ENCODE measurements at regions not wholly inside any gene's neighbourhood (a gene's known extent, or its start where the extent isn't known, plus 50 kb on each side); places are given as distances from the start of the nearest gene placed in this dataset.

DNA sequence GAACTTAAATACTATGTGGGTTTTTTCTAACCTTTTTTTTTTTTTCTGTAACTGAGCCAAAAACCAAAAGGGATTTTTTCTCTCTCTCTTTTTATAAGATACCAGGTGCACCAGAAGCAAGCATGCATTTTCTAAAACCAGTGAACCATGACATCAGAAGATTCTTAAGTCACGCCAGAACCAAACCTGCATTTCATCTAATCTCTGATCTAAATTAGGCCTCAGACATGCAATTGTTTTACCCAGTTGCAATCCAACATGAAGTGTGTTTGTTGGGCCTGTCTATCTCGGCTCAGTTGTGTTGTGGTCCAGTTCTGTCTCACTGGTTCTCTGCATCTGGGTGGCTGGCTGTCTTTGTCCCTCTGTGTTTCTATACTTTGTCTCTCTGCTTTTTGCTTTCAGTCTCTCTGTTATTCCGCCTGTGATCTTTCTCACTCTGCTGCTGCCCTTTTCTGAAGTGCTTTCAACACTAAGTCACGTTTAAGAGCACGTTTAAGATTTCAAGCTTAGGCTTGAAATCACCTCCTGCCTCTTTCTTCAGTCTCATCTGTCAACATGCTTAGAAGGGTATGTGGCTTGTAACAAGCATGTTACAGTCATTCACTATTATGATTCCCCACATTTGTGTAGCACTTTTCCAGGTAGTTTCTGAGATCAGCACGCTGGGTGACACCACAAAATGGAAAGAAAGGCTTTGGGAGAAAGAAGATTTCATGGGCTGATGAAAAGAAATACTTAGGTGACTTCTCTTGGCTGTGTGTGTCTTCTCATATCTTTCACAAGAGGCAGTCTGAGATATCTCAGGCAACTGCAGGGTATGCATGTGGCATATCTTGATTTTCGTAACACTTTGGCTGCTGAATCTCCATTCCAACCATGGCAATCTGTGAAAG lies 488.9 kb downstream of the SHISA9 start:
- H3K4me2 ChIP-seq (ENCODE audit: low read length) = no peak overlapping the region
- TF ChIP-seq CEBPB (IDR thresholded peaks at IDR 0.05; ENCODE audit: low read depth) (no peak), ELF1 (IDR thresholded peaks at IDR 0.05; ENCODE audit: borderline replicate concordance, low read depth) (no peak), POLR2A (IDR thresholded peaks at IDR 0.05; ENCODE audit: borderline replicate concordance, extremely low read depth, insufficient read depth, insufficient read length) (no peak), YY1 (IDR thresholded peaks at IDR 0.05; ENCODE audit: extremely low read depth, insufficient replicate concordance, low read depth, low read length) (no peak), SIN3A (IDR thresholded peaks at IDR 0.05; ENCODE audit: low read depth) (no peak)
- TF ChIP-seq, protein P1, sequence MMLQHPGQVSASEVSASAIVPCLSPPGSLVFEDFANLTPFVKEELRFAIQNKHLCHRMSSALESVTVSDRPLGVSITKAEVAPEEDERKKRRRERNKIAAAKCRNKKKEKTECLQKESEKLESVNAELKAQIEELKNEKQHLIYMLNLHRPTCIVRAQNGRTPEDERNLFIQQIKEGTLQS (IDR thresholded peaks at IDR 0.05) = no peak
- no peak overlapping the region for H2AFZ ChIP-seq (ENCODE audit: low read depth, low read length, poor library complexity, severe bottlenecking)
- POLR2A ChIA-PET = no interaction called here
- ATAC-seq = no peak
- no TSS peak for BruUV-seq (replicated peaks)
- H3K4me1 ChIP-seq (ENCODE audit: control insufficient read depth in 1 of 2, insufficient read depth in 2 of 2, low read length in 2 of 2) = no peaks in the 10 kb centered on the region
- H3K9me2 ChIP-seq (ENCODE audit: insufficient read depth) = no peaks in the 10 kb centered on the region
- H3K9me3 ChIP-seq (ENCODE audit: control insufficient read depth in 1 of 2, insufficient read depth in 1 of 2, low read depth in 1 of 2, low read length in 2 of 2) = peaks cover 0 to 4% of the 10 kb centered on the region in 2 experiments; a peak in 2 of 4 replicates
- H3K9ac ChIP-seq (ENCODE audit: low read length) = no peak overlapping the region
- H4K20me1 ChIP-seq (ENCODE audit: insufficient read depth) = no peaks in the 10 kb centered on the region
- RAD21 ChIA-PET (ENCODE audit: low non-redundant PET in 1 of 2, low total read pairs in 2 of 2, uncharacterized antibody in 2 of 2, unreplicated experiment in 2 of 2) = no interaction called here
- intact Hi-C loops (cut with micrococcal nuclease) = no loop called here
- H3K27me3 ChIP-seq (ENCODE audit: insufficient read depth, low read length) = no peaks in the 10 kb centered on the region
- H3K79me2 ChIP-seq (ENCODE audit: insufficient read depth, low read length) = no peaks in the 10 kb centered on the region
- CTCF ChIA-PET = no interaction called here
- H3K27ac ChIP-seq (ENCODE audit: low read depth, low read length) = no peak overlapping the region
- no peaks in the 10 kb centered on the region for H3K36me3 ChIP-seq (ENCODE audit: control insufficient read depth in 1 of 2, insufficient read depth in 2 of 2, low read length in 2 of 2)
- no peak for DNase-seq (ENCODE audit: low read depth, low spot score)
- H3K4me3 ChIP-seq (replicated peaks in 1 of 2; ENCODE audit: low read depth in 1 of 2, low read length in 2 of 2) = no peak overlapping the region

DNA sequence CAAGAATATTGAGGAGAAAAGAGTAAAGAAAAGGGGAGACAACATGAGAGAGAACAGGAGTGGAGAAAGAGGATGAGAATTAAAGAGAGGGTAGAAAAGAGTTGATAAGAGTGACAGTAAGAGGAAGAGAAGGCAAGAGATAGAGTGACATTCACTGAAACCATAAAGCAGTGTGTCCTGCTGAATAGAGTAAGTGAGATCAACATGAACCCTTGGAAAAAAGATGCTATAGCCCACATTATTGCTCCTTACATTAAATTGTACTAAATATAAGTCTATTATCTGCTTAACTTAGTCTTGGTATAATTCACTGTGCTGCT lies 489.5 kb downstream of the SHISA9 start:
- Histone ChIP-seq H4K20me1 (ENCODE audit: insufficient read depth) (no peaks in the 10 kb centered on the region), H3K27me3 (ENCODE audit: insufficient read depth, low read length) (no peaks in the 10 kb centered on the region), H3K79me2 (ENCODE audit: insufficient read depth, low read length) (no peaks in the 10 kb centered on the region), H3K9me3 (ENCODE audit: control insufficient read depth in 1 of 2, insufficient read depth in 1 of 2, low read depth in 1 of 2, low read length in 2 of 2) (no peaks in the 10 kb centered on the region; a peak in 1 of 4 replicates), H2AFZ (ENCODE audit: low read depth, low read length, poor library complexity, severe bottlenecking) (no peak overlapping the region), H3K4me3 (replicated peaks in 1 of 2; ENCODE audit: low read depth in 1 of 2, low read length in 2 of 2) (no peak overlapping the region), H3K4me1 (ENCODE audit: control insufficient read depth in 1 of 2, insufficient read depth in 2 of 2, low read length in 2 of 2) (no peaks in the 10 kb centered on the region), H3K9ac (ENCODE audit: low read length) (no peak overlapping the region), H3K9me2 (ENCODE audit: insufficient read depth) (no peaks in the 10 kb centered on the region), H3K4me2 (ENCODE audit: low read length) (no peak overlapping the region), H3K36me3 (ENCODE audit: control insufficient read depth in 1 of 2, insufficient read depth in 2 of 2, low read length in 2 of 2) (no peaks in the 10 kb centered on the region), H3K27ac (ENCODE audit: low read depth, low read length) (no peak overlapping the region)
- BruUV-seq (replicated peaks) = no TSS peak
- ChIA-PET POLR2A (no interaction called here), RAD21 (ENCODE audit: low non-redundant PET in 1 of 2, low total read pairs in 2 of 2, uncharacterized antibody in 2 of 2, unreplicated experiment in 2 of 2) (no interaction called here), CTCF (no interaction called here)
- intact Hi-C loops (cut with micrococcal nuclease) = no loop called here
- ATAC-seq (no peak), DNase-seq (ENCODE audit: low read depth, low spot score) (no peak)
- TF ChIP-seq, protein P2, sequence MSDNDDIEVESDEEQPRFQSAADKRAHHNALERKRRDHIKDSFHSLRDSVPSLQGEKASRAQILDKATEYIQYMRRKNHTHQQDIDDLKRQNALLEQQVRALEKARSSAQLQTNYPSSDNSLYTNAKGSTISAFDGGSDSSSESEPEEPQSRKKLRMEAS (IDR thresholded peaks at IDR 0.05) = no peak
- TF ChIP-seq ZNF274 (IDR thresholded peaks at IDR 0.05; ENCODE audit: low read depth, low read length) (no peak), EGR1 (IDR thresholded peaks at IDR 0.05; ENCODE audit: low read depth) (no peak), POLR2A (IDR thresholded peaks at IDR 0.05; ENCODE audit: borderline replicate concordance, extremely low read depth, insufficient read depth, insufficient read length) (no peak), SRF (IDR thresholded peaks at IDR 0.05; ENCODE audit: low read depth) (no peak), RAD21 (IDR thresholded peaks at IDR 0.05; ENCODE audit: low read depth) (no peak), FOSL1 (IDR thresholded peaks at IDR 0.05; ENCODE audit: low read depth) (no peak), SIN3A (IDR thresholded peaks at IDR 0.05; ENCODE audit: low read depth) (no peak), ZFX (IDR thresholded peaks at IDR 0.05) (no peak), EZH2 (IDR thresholded peaks at IDR 0.05) (no peak), EZH2phosphoT487 (IDR thresholded peaks at IDR 0.05; ENCODE audit: borderline replicate concordance) (no peak), TCF7L2 (IDR thresholded peaks at IDR 0.05; ENCODE audit: borderline replicate concordance, extremely low read depth, insufficient read depth, insufficient read length) (no peak)
- TF ChIP-seq, protein P3, sequence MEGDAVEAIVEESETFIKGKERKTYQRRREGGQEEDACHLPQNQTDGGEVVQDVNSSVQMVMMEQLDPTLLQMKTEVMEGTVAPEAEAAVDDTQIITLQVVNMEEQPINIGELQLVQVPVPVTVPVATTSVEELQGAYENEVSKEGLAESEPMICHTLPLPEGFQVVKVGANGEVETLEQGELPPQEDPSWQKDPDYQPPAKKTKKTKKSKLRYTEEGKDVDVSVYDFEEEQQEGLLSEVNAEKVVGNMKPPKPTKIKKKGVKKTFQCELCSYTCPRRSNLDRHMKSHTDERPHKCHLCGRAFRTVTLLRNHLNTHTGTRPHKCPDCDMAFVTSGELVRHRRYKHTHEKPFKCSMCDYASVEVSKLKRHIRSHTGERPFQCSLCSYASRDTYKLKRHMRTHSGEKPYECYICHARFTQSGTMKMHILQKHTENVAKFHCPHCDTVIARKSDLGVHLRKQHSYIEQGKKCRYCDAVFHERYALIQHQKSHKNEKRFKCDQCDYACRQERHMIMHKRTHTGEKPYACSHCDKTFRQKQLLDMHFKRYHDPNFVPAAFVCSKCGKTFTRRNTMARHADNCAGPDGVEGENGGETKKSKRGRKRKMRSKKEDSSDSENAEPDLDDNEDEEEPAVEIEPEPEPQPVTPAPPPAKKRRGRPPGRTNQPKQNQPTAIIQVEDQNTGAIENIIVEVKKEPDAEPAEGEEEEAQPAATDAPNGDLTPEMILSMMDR (IDR thresholded peaks at IDR 0.05 in 2 of 3, conservative IDR thresholded peaks at IDR 0.05 in 1 of 3; ENCODE audit: borderline replicate concordance in 1 of 3, insufficient read depth in 1 of 3, low read depth in 2 of 3, low read length in 2 of 3) = no peak
- TF ChIP-seq, protein P1 (IDR thresholded peaks at IDR 0.05) = no peak
